CD4-positive, alpha-beta memory T cell (primary cell): ENCODE measurements at regions not wholly inside any gene's neighbourhood (a gene's known extent, or its start where the extent isn't known, plus 50 kb on each side); places are given as distances from the start of the nearest gene placed in this dataset.
A peak's percentile ranks its signal among the peaks of the same experiment; 100 is the strongest.

Experiments used
- CTCF ChIA-PET: fragments of 350-600 bp; sonication (Branson Sonifier 250); formaldehyde crosslinking; loops from one replicate; lab custom pipeline; 2021; ENCODE audit warnings: inconsistent platforms; ENCODE audit not compliant: partially characterized antibody; lab: Charles Lee
- POLR2A ChIA-PET: fragments of 350-600 bp; sonication (Branson Sonifier 250); formaldehyde crosslinking; loops from one replicate; lab custom pipeline; 2021; ENCODE audit not compliant: partially characterized antibody; lab: Charles Lee
- DNase-seq, 5 donors: peaks; one replicate each; pipeline versions ENCODE4 v3.0.0 to v3.0.0-alpha.2; 2020 to 2022; ENCODE audit warnings: mixed read lengths in 1 of 5
- H3K27ac ChIP-seq: one replicate; pipeline ENCODE4 v1.7.0; 2013; ENCODE audit warnings: low read depth, low read length
- H3K27me3 ChIP-seq: 2 replicates; pipeline ENCODE4 v1.7.0; 2013; ENCODE audit warnings: mild to moderate bottlenecking, low read length, moderate library complexity; ENCODE audit not compliant: insufficient read depth
- H3K36me3 ChIP-seq: 2 replicates; pipeline ENCODE4 v1.7.0; 2013; ENCODE audit warnings: mild to moderate bottlenecking, low read length, moderate library complexity; ENCODE audit not compliant: insufficient read depth
- H3K4me1 ChIP-seq: 2 replicates; pipeline ENCODE4 v1.7.0; 2013; ENCODE audit warnings: mild to moderate bottlenecking, low read length, moderate library complexity; ENCODE audit not compliant: insufficient read depth
- H3K4me3 ChIP-seq, 2 donors: one replicate each; pipeline ENCODE4 v1.7.0; 2013; ENCODE audit warnings: low read length in 2 of 2, mild to moderate bottlenecking in 1 of 2
- H3K9me3 ChIP-seq, 2 donors: one replicate each; pipeline ENCODE4 v1.7.0; 2013; ENCODE audit warnings: low read length in 2 of 2, control low read depth in 1 of 2; ENCODE audit not compliant: control insufficient read depth in 1 of 2
- H3K27ac Mint-ChIP-seq, 7 donors: one replicate each; pipeline ENCODE4 v1.8.0; 2020 to 2021; ENCODE audit warnings: mixed read lengths in 7 of 7, mild to moderate bottlenecking in 6 of 7, inconsistent platforms in 3 of 7, moderate library complexity in 3 of 7
- H3K27me3 Mint-ChIP-seq, 2 donors: one replicate each; pipeline ENCODE4 v1.8.0; 2020 to 2021; ENCODE audit warnings: mixed read lengths in 2 of 2
- H3K36me3 Mint-ChIP-seq, 2 donors: one replicate each; pipeline ENCODE4 v1.8.0; 2020 to 2021; ENCODE audit warnings: mixed read lengths in 2 of 2, inconsistent platforms in 1 of 2, mild to moderate bottlenecking in 1 of 2
- H3K4me1 Mint-ChIP-seq, 4 donors: one replicate each; pipeline ENCODE4 v1.8.0; 2020 to 2021; ENCODE audit warnings: mixed read lengths in 4 of 4, mild to moderate bottlenecking in 1 of 4
- H3K4me3 Mint-ChIP-seq, 8 donors: one replicate each; pipeline ENCODE4 v1.8.0; 2020 to 2021; ENCODE audit warnings: mixed read lengths in 8 of 8, mild to moderate bottlenecking in 7 of 8, moderate library complexity in 6 of 8, inconsistent platforms in 3 of 8
- H3K9me3 Mint-ChIP-seq, 8 donors: one replicate each; pipeline ENCODE4 v1.8.0; 2020 to 2021; ENCODE audit warnings: mixed read lengths in 8 of 8, mild to moderate bottlenecking in 5 of 8, inconsistent platforms in 3 of 8, moderate library complexity in 1 of 8
- intact Hi-C: fragments of 100-400 bp; cut with micrococcal nuclease; formaldehyde crosslinking; loops from one replicate; pipeline ENCODE4 v1.15.1; 2023

DNA sequence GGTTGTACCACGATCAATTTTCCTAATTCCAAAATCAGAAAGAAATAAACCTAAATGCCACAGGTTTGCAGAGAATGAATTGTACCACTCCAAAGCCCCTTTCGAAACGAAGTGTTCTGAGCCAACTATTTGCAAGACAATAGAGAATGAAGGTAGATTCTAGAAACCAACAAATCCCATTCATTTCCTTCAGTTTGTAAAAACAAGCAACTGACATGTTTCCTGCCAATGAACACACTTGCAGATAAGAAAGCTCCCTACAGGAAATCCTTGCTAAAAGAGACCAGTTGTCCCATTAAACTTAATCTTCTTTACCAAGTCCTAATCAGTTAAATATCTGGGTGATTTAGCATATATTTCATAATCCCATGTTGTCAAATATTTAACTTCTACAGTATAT, 198.4 kb upstream of the FOXN3 start:
- ChIA-PET POLR2A (interaction anchor here (0.6 to 8.1 kb wide), 3 partner anchors 11 to 106 kb away, joined by 3 to 92 read pairs (median 4); no protein-coding TSS in a partner anchor), CTCF (interaction anchor here (0.6 to 1.1 kb wide), 2 partner anchors 105 to 177 kb away, joined by 3 read pairs; no protein-coding TSS in a partner anchor)
- Histone ChIP-seq H3K27me3 (no peaks in the 10 kb centered on the region), H3K36me3 (no peaks in the 10 kb centered on the region), H3K4me3 (no peak overlapping the region), H3K27ac (no peak overlapping the region), H3K4me1 (peaks cover 61% of the 10 kb centered on the region), H3K9me3 (no peaks in the 10 kb centered on the region)
- Mint-ChIP-seq H3K9me3 (no peaks in the 10 kb centered on the region), H3K27ac (peak overlapping the region in 5 of 7 donors; percentile 5 to 99 (median 77)), H3K4me3 (peak overlapping the region; percentile 60 to 99 (median 77)), H3K27me3 (no peaks in the 10 kb centered on the region), H3K36me3 (peaks cover 13 to 50% of the 10 kb centered on the region in 2 donors), H3K4me1 (peaks cover 52 to 88% (median 68%) of the 10 kb centered on the region in 4 donors)
- no peak for DNase-seq
- intact Hi-C loops: loop anchor here (5.0 to 10.0 kb wide), 3 partner anchors 42 to 183 kb away; no protein-coding TSS in a partner anchor

DNA sequence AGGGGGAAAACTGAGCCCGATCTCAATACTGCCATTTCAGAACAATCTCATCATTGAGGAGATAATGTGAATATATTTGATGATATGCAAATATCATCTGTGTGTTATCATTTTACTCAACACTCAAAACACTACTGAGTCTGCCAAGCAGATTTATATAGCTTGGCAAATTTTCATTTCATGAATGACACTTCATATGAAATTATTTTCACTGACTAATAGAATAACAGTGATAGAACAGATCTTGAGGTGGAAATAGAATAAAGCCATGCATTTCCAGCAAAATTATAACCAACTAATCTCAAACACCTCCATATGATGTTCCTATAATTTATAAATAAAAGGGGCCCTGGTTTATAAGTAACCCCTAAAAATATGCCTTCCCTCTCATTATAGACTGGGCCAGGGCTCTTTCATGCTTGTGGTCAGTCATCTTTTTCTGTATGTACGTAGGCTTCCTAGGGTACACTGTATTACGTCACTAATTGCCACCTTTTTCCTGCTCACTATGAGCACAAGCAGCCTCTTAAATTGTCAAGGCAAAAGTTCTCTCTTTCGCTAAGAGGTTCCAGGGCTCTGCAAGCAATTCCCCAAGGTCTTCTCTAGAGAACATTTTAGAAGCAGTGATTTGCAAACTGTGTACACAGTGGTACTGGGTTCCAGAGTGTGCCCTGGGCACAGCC, 197.1 kb upstream of the FOXN3 start:
- peaks cover 21 to 47% of the 10 kb centered on the region in 2 donors for H3K36me3 Mint-ChIP-seq
- H3K27ac ChIP-seq: no peak overlapping the region
- no peaks in the 10 kb centered on the region for H3K36me3 ChIP-seq
- H3K4me1 Mint-ChIP-seq: peaks cover 50 to 87% (median 67%) of the 10 kb centered on the region in 4 donors
- ChIA-PET CTCF (interaction anchor here (0.7 to 1.1 kb wide), 2 partner anchors 106 to 359 kb away, joined by 3 to 4 read pairs; no protein-coding TSS in a partner anchor), POLR2A (interaction anchor here (1.1 to 8.1 kb wide), 2 partner anchors 107 kb away, joined by 3 to 92 read pairs; no protein-coding TSS in a partner anchor)
- H3K27me3 ChIP-seq: no peaks in the 10 kb centered on the region
- H3K4me1 ChIP-seq: peaks cover 55% of the 10 kb centered on the region
- no peak overlapping the region for H3K4me3 ChIP-seq
- DNase-seq: no peak
- no peaks in the 10 kb centered on the region for H3K9me3 ChIP-seq
- no peaks in the 10 kb centered on the region for H3K9me3 Mint-ChIP-seq
- peak overlapping the region in 7 of 8 donors; percentile 31 to 99 (median 61) for H3K4me3 Mint-ChIP-seq
- intact Hi-C loops: loop anchor here (10.0 kb wide), 1 partner anchor 99 kb away; no protein-coding TSS in a partner anchor
- peak overlapping the region; percentile 8 to 94 (median 75) for H3K27ac Mint-ChIP-seq
- H3K27me3 Mint-ChIP-seq: no peaks in the 10 kb centered on the region

GRCh38 chr14:89613260-89614008, 196.4 kb upstream of the FOXN3 start:
- Mint-ChIP-seq H3K27me3 (no peaks in the 10 kb centered on the region), H3K4me3 (peak overlapping the region in 7 of 8 donors; percentile 25 to 99 (median 61)), H3K4me1 (peaks cover 56 to 90% (median 73%) of the 10 kb centered on the region in 4 donors), H3K27ac (peak overlapping the region in 6 of 7 donors; percentile 4 to 85 (median 70)), H3K9me3 (no peaks in the 10 kb centered on the region), H3K36me3 (peaks cover 27 to 50% of the 10 kb centered on the region in 2 donors)
- DNase-seq: no peak
- Histone ChIP-seq H3K9me3 (no peaks in the 10 kb centered on the region), H3K27ac (no peak overlapping the region), H3K36me3 (no peaks in the 10 kb centered on the region), H3K27me3 (no peaks in the 10 kb centered on the region), H3K4me1 (peaks cover 55% of the 10 kb centered on the region), H3K4me3 (no peak overlapping the region)
- intact Hi-C loops: loop anchor here (10.0 kb wide), 1 partner anchor 99 kb away; no protein-coding TSS in a partner anchor
- ChIA-PET POLR2A (interaction anchor here (1.0 to 1.1 kb wide), 2 partner anchors 15 to 107 kb away, joined by 3 read pairs; no protein-coding TSS in a partner anchor), CTCF (no interaction called here)

GRCh38 chr14:89609500-89610100, 192.6 kb upstream of the FOXN3 start:
- H3K4me3 Mint-ChIP-seq: no peak overlapping the region
- H3K9me3 Mint-ChIP-seq: peaks cover 0 to 4% (median 1%) of the 10 kb centered on the region in 8 donors
- Histone ChIP-seq H3K4me3 (no peak overlapping the region), H3K36me3 (no peaks in the 10 kb centered on the region), H3K27me3 (no peaks in the 10 kb centered on the region), H3K4me1 (peaks cover 30% of the 10 kb centered on the region), H3K9me3 (no peaks in the 10 kb centered on the region), H3K27ac (no peak overlapping the region)
- H3K27ac Mint-ChIP-seq: peak overlapping the region in 1 of 7 donors; percentile 78
- peaks cover 40 to 49% of the 10 kb centered on the region in 2 donors for H3K36me3 Mint-ChIP-seq
- CTCF ChIA-PET: no interaction called here
- POLR2A ChIA-PET: interaction anchor here (1.3 kb wide), 1 partner anchor 10 kb away, joined by 3 read pairs; no protein-coding TSS in a partner anchor
- DNase-seq: no peak
- intact Hi-C loops: loop anchor here (10.0 kb wide), 1 partner anchor 95 kb away; no protein-coding TSS in a partner anchor
- H3K4me1 Mint-ChIP-seq: peaks cover 44 to 73% (median 59%) of the 10 kb centered on the region in 4 donors
- H3K27me3 Mint-ChIP-seq: no peaks in the 10 kb centered on the region

- H3K36me3 ChIP-seq: no peaks in the 10 kb centered on the region
- Mint-ChIP-seq H3K36me3 (peaks cover 40 to 50% of the 10 kb centered on the region in 2 donors), H3K27me3 (no peaks in the 10 kb centered on the region), H3K4me1 (peaks cover 41 to 74% (median 56%) of the 10 kb centered on the region in 4 donors), H3K4me3 (peak overlapping the region in 1 of 8 donors; percentile 34), H3K27ac (no peak overlapping the region), H3K9me3 (peaks cover 0 to 4% (median 2%) of the 10 kb centered on the region in 8 donors)
- no peaks in the 10 kb centered on the region for H3K27me3 ChIP-seq
- CTCF ChIA-PET: no interaction called here
- peaks cover 29% of the 10 kb centered on the region for H3K4me1 ChIP-seq
- no peak for DNase-seq
- no peaks in the 10 kb centered on the region for H3K9me3 ChIP-seq
- intact Hi-C loops: no loop called here
- POLR2A ChIA-PET: no interaction called here
- H3K27ac ChIP-seq: no peak overlapping the region
- H3K4me3 ChIP-seq: no peak overlapping the region
Measured at GRCh38 chr14:89607453-89607852, 190.4 kb upstream of the FOXN3 start.

DNA sequence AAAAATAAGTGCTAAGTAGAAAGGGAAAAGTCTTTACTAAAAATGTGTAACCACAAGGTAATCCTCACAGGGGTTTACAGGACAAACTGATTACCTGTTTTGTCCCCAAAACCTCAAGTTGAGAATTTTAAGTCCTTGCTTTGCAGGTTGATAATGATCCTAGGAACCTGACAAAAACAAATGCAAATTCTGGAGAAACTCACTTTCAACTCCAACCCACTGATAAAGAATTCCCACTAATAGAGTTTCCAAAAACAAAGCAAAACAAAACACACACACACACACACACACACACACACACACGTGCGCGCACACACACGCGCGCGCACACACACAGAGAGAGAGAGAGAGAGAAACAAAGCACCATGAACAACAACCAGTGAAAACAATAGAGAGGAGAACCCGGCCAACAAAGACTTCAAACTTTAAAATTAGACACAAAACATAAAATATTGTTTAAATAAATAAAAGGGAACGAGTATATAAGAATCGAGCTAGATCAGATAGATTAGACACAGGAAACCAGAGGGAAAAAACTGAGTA, 187.0 kb upstream of the FOXN3 start:
- H3K4me3 Mint-ChIP-seq: peak overlapping the region in 6 of 8 donors; percentile 4 to 85 (median 50)
- H3K27me3 ChIP-seq: no peaks in the 10 kb centered on the region
- DNase-seq: no peak
- H3K36me3 ChIP-seq: no peaks in the 10 kb centered on the region
- CTCF ChIA-PET: interaction anchor here (0.6 to 1.2 kb wide), 2 partner anchors 15 to 143 kb away, joined by 3 to 4 read pairs; no protein-coding TSS in a partner anchor
- POLR2A ChIA-PET: interaction anchor here (1.1 to 3.9 kb wide), 2 partner anchors 15 to 238 kb away, joined by 3 to 14 read pairs; no protein-coding TSS in a partner anchor
- H3K4me1 ChIP-seq: peaks cover 18% of the 10 kb centered on the region
- H3K27ac ChIP-seq: no peak overlapping the region
- H3K27me3 Mint-ChIP-seq: no peaks in the 10 kb centered on the region
- H3K27ac Mint-ChIP-seq: peak overlapping the region in 6 of 7 donors; percentile 3 to 77 (median 61)
- H3K9me3 ChIP-seq: peaks cover 0 to 9% of the 10 kb centered on the region in 2 donors
- H3K4me3 ChIP-seq: no peak overlapping the region
- H3K4me1 Mint-ChIP-seq: peaks cover 29 to 57% (median 44%) of the 10 kb centered on the region in 4 donors
- intact Hi-C loops: loop anchor here (2.0 kb wide), 1 partner anchor 13 kb away; no protein-coding TSS in a partner anchor
- H3K9me3 Mint-ChIP-seq: peaks cover 0 to 24% (median 17%) of the 10 kb centered on the region in 8 donors
- peaks cover 52 to 57% of the 10 kb centered on the region in 2 donors for H3K36me3 Mint-ChIP-seq
